Naive thymus-derived CD8-positive, alpha-beta T cell (primary cell): ENCODE measurements at regions not wholly inside any gene's neighbourhood (a gene's known extent, or its start where the extent isn't known, plus 50 kb on each side); places are given as distances from the start of the nearest gene placed in this dataset.
"Not testable (repeated sequence)": the region's sequence is repeated elsewhere in the genome, so short reads cannot be mapped to it uniquely, and the experiment has no call there.

Source experiments
- ATAC-seq, 2 donors: fragments of 150-1000 bp; cut with Tn5 transposase in 1 of 2; sonication (Bioruptor Pico), chemical (Tn5 transposase) in 1 of 2; 1 replicate in 1 of 2; 2 replicates in 1 of 2; pipeline ENCODE4 v1.10.0; 2021; ENCODE audit warnings: mild to moderate bottlenecking in 2 of 2, moderate library complexity in 2 of 2
- POLR2A ChIA-PET: fragments of 350-600 bp; sonication (Branson Sonifier 250); formaldehyde crosslinking; loops from one replicate; lab custom pipeline; 2021; ENCODE audit warnings: antibody characterized with exemption; lab: Charles Lee
- DNase-seq, 10 donors: peaks; one replicate each; pipeline versions ENCODE4 v3.0.0 to v3.0.0-alpha.2; 2020 to 2022
- H3K27ac Mint-ChIP-seq, 10 donors: one replicate each; pipeline ENCODE4 v1.8.0; 2020 to 2022; ENCODE audit warnings: mild to moderate bottlenecking in 10 of 10, mixed read lengths in 10 of 10, moderate library complexity in 4 of 10, inconsistent platforms in 1 of 10
- H3K27me3 Mint-ChIP-seq, 5 donors: one replicate each; pipeline ENCODE4 v1.8.0; 2021 to 2022; ENCODE audit warnings: mixed read lengths in 5 of 5
- H3K36me3 Mint-ChIP-seq, 3 donors: one replicate each; pipeline ENCODE4 v1.8.0; 2020 to 2022; ENCODE audit warnings: mixed read lengths in 3 of 3, mild to moderate bottlenecking in 2 of 3, inconsistent platforms in 1 of 3
- H3K4me1 Mint-ChIP-seq, 4 donors: one replicate each; pipeline ENCODE4 v1.8.0; 2021 to 2022; ENCODE audit warnings: mixed read lengths in 4 of 4
- H3K4me3 Mint-ChIP-seq, 10 donors: one replicate each; pipeline ENCODE4 v1.8.0; 2020 to 2022; ENCODE audit warnings: mild to moderate bottlenecking in 10 of 10, mixed read lengths in 10 of 10, moderate library complexity in 6 of 10, inconsistent platforms in 1 of 10
- H3K9me3 Mint-ChIP-seq, 9 donors: one replicate each; pipeline ENCODE4 v1.8.0; 2020 to 2022; ENCODE audit warnings: mixed read lengths in 9 of 9, mild to moderate bottlenecking in 3 of 9, inconsistent platforms in 1 of 9, moderate library complexity in 1 of 9

- peaks cover 11 to 54% (median 37%) of the 10 kb centered on the region in 5 donors for H3K27me3 Mint-ChIP-seq
- no peak overlapping the region for H3K4me3 Mint-ChIP-seq
- POLR2A ChIA-PET, result no interaction called here
- H3K9me3 Mint-ChIP-seq, result peaks cover 0 to 21% (median 3%) of the 10 kb centered on the region in 9 donors
- ATAC-seq, result no peak
- no peaks in the 10 kb centered on the region for H3K4me1 Mint-ChIP-seq
- no peak for DNase-seq
- no peak overlapping the region for H3K27ac Mint-ChIP-seq
- H3K36me3 Mint-ChIP-seq, result peaks cover 0 to 2% (median 0%) of the 10 kb centered on the region in 3 donors
Observed at GRCh38 chr7:98760201-98760651, 109.6 kb downstream of the TMEM130 start.

GRCh38 chr7:98761225-98761624 lies 108.6 kb downstream of the TMEM130 start:
- Mint-ChIP-seq H3K4me1 (no peaks in the 10 kb centered on the region), H3K4me3 (no peak overlapping the region), H3K36me3 (peaks cover 0 to 2% (median 0%) of the 10 kb centered on the region in 3 donors), H3K9me3 (peaks cover 0 to 21% (median 3%) of the 10 kb centered on the region in 9 donors), H3K27me3 (peaks cover 11 to 44% (median 35%) of the 10 kb centered on the region in 5 donors), H3K27ac (peak overlapping the region in 1 of 10 donors; percentile 25)
- POLR2A ChIA-PET, result no interaction called here
- ATAC-seq (no peak), DNase-seq (no peak)

GRCh38 chr7:98762620-98763019 lies 107.2 kb downstream of the TMEM130 start:
- peaks cover 0 to 21% (median 2%) of the 10 kb centered on the region in 9 donors for H3K9me3 Mint-ChIP-seq
- no peak for DNase-seq
- ATAC-seq, result no peak
- H3K4me1 Mint-ChIP-seq, result no peaks in the 10 kb centered on the region
- peaks cover 11 to 38% (median 29%) of the 10 kb centered on the region in 5 donors for H3K27me3 Mint-ChIP-seq
- H3K36me3 Mint-ChIP-seq, result no peaks in the 10 kb centered on the region
- H3K27ac Mint-ChIP-seq, result no peak overlapping the region
- POLR2A ChIA-PET, result no interaction called here
- no peak overlapping the region for H3K4me3 Mint-ChIP-seq

GRCh38 chr7:98763441-98763840 lies 106.4 kb downstream of the TMEM130 start:
- DNase-seq (no peak), ATAC-seq (no peak)
- POLR2A ChIA-PET, result no interaction called here
- Mint-ChIP-seq H3K27me3 (peaks cover 11 to 32% (median 28%) of the 10 kb centered on the region in 5 donors), H3K36me3 (no peaks in the 10 kb centered on the region), H3K4me3 (no peak overlapping the region), H3K27ac (no peak overlapping the region), H3K4me1 (no peaks in the 10 kb centered on the region), H3K9me3 (peaks cover 0 to 13% (median 0%) of the 10 kb centered on the region in 9 donors)

GRCh38 chr7:98764946-98765345 lies 104.9 kb downstream of the TMEM130 start:
- H3K36me3 Mint-ChIP-seq, result peaks cover 0 to 1% (median 0%) of the 10 kb centered on the region in 3 donors
- DNase-seq, result no peak
- peak overlapping the region in 1 of 10 donors; percentile 24 for H3K27ac Mint-ChIP-seq
- no peak overlapping the region for H3K4me3 Mint-ChIP-seq
- POLR2A ChIA-PET, result no interaction called here
- H3K9me3 Mint-ChIP-seq, result no peaks in the 10 kb centered on the region
- peaks cover 7 to 22% (median 17%) of the 10 kb centered on the region in 5 donors for H3K27me3 Mint-ChIP-seq
- H3K4me1 Mint-ChIP-seq, result peaks cover 0 to 2% (median 0%) of the 10 kb centered on the region in 4 donors
- no peak for ATAC-seq

GRCh38 chr7:98770085-98770484 lies 99.7 kb downstream of the TMEM130 start:
- H3K27me3 Mint-ChIP-seq, result peaks cover 4 to 21% (median 9%) of the 10 kb centered on the region in 5 donors
- DNase-seq, H3K27ac Mint-ChIP-seq, H3K4me3 Mint-ChIP-seq, POLR2A ChIA-PET, H3K4me1 Mint-ChIP-seq, H3K36me3 Mint-ChIP-seq, H3K9me3 Mint-ChIP-seq, ATAC-seq: not testable (repeated sequence)

GRCh38 chr7:98771519-98771918 lies 98.3 kb downstream of the TMEM130 start:
- ATAC-seq (no peak), DNase-seq (no peak)
- peaks cover 4 to 24% (median 14%) of the 10 kb centered on the region in 5 donors for H3K27me3 Mint-ChIP-seq
- H3K4me1 Mint-ChIP-seq, result peaks cover 0 to 7% (median 4%) of the 10 kb centered on the region in 4 donors
- H3K27ac Mint-ChIP-seq, result no peak overlapping the region
- no peak overlapping the region for H3K4me3 Mint-ChIP-seq
- H3K9me3 Mint-ChIP-seq, result no peaks in the 10 kb centered on the region
- POLR2A ChIA-PET, result no interaction called here
- peaks cover 0 to 1% (median 0%) of the 10 kb centered on the region in 3 donors for H3K36me3 Mint-ChIP-seq

- Mint-ChIP-seq H3K4me1 (peaks cover 0 to 7% (median 4%) of the 10 kb centered on the region in 4 donors), H3K27ac (no peak overlapping the region)
- POLR2A ChIA-PET, result no interaction called here
Observed at GRCh38 chr7:98771941-98772603, 97.7 kb downstream of the TMEM130 start.

GRCh38 chr7:98774884-98775283 lies 94.9 kb downstream of the TMEM130 start:
- POLR2A ChIA-PET, result no interaction called here
- H3K9me3 Mint-ChIP-seq, result peaks cover 0 to 2% (median 0%) of the 10 kb centered on the region in 9 donors
- no peak for ATAC-seq

More at GRCh38 chr7:98771941-98772603, 97.7 kb downstream of the TMEM130 start:
- Mint-ChIP-seq H3K9me3 (no peaks in the 10 kb centered on the region), H3K27me3 (peaks cover 4 to 27% (median 17%) of the 10 kb centered on the region in 5 donors), H3K36me3 (peaks cover 0 to 1% (median 0%) of the 10 kb centered on the region in 3 donors), H3K4me3 (peak overlapping the region in 1 of 10 donors; percentile 30)
- no peak for ATAC-seq
- no peak for DNase-seq

GRCh38 chr7:98777051-98777450 lies 92.8 kb downstream of the TMEM130 start:
- H3K36me3 Mint-ChIP-seq, result no peaks in the 10 kb centered on the region
- POLR2A ChIA-PET, result no interaction called here
- peaks cover 5 to 39% (median 18%) of the 10 kb centered on the region in 5 donors for H3K27me3 Mint-ChIP-seq
- peaks cover 0 to 4% (median 1%) of the 10 kb centered on the region in 4 donors for H3K4me1 Mint-ChIP-seq
- no peak for DNase-seq
- ATAC-seq, result no peak
- H3K27ac Mint-ChIP-seq, result peak overlapping the region in 1 of 10 donors; percentile 53
- peaks cover 0 to 2% (median 0%) of the 10 kb centered on the region in 9 donors for H3K9me3 Mint-ChIP-seq
- H3K4me3 Mint-ChIP-seq, result no peak overlapping the region

More at GRCh38 chr7:98774884-98775283, 94.9 kb downstream of the TMEM130 start:
- Mint-ChIP-seq H3K27me3 (peaks cover 4 to 36% (median 20%) of the 10 kb centered on the region in 5 donors), H3K4me1 (peaks cover 0 to 7% (median 3%) of the 10 kb centered on the region in 4 donors), H3K36me3 (peaks cover 0 to under 1% (median 0%) of the 10 kb centered on the region in 3 donors), H3K27ac (no peak overlapping the region), H3K4me3 (no peak overlapping the region)
- DNase-seq, result no peak

- Mint-ChIP-seq H3K4me1 (no peaks in the 10 kb centered on the region), H3K27me3 (peaks cover 5 to 33% (median 19%) of the 10 kb centered on the region in 5 donors), H3K36me3 (no peaks in the 10 kb centered on the region), H3K27ac (peak overlapping the region in 1 of 10 donors; percentile 78), H3K4me3 (no peak overlapping the region), H3K9me3 (peaks cover 0 to 2% (median 0%) of the 10 kb centered on the region in 9 donors)
- DNase-seq (no peak), ATAC-seq (no peak)
- POLR2A ChIA-PET, result no interaction called here
Observed at GRCh38 chr7:98778421-98778820, 91.4 kb downstream of the TMEM130 start.

- DNase-seq (no peak), ATAC-seq (no peak)
- Mint-ChIP-seq H3K36me3 (no peaks in the 10 kb centered on the region), H3K27ac (no peak overlapping the region), H3K4me1 (peaks cover 0 to under 1% (median 0%) of the 10 kb centered on the region in 4 donors), H3K9me3 (peaks cover 0 to 2% (median 0%) of the 10 kb centered on the region in 9 donors), H3K27me3 (peaks cover 3 to 25% (median 19%) of the 10 kb centered on the region in 5 donors), H3K4me3 (no peak overlapping the region)
- POLR2A ChIA-PET, result no interaction called here
Observed at GRCh38 chr7:98779800-98780587, 89.8 kb downstream of the TMEM130 start.
